ENCODE measurements at regions not wholly inside any gene's neighbourhood (a gene's known extent, or its start where the extent isn't known, plus 50 kb on each side); places are given as distances from the start of the nearest gene placed in this dataset.

DNA sequence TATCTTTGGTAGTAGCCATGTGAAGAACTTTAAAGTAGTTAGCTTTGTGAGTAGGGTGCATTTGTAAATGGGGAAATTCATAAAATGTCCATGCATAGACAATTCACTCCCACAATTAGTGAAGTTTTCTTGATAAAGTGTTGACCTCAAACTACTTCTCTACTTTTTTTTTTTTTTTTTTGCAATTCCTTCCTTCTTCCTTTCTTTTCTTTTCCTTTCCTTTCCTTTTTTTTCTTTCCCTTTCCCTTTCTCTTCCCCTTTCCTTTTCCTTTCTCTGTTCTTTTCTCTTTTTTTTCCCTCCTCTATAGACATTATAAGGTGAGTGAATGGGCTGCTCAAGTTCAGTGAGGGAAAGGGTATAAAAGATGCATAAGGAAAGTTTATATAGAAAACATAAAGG is 184.2 kb downstream of the PTEN start:
- Mint-ChIP-seq H3K27ac (no peak overlapping the region), H3K27me3 (ENCODE audit: insufficient read depth, low read depth) (peaks cover 2% of the 10 kb centered on the region), H3K36me3 (no peaks in the 10 kb centered on the region), H3K4me3 (no peak overlapping the region), H3K9me3 (no peaks in the 10 kb centered on the region), H3K4me1 (peaks cover 5% of the 10 kb centered on the region)
- peaks cover 2% of the 10 kb centered on the region for H3F3A ChIP-seq (ENCODE audit: low read depth)
- no peaks in the 10 kb centered on the region for H3K36me3 ChIP-seq
- H3K4me1 ChIP-seq, result no peaks in the 10 kb centered on the region
- H3K27me3 ChIP-seq, result no peaks in the 10 kb centered on the region
- no peak overlapping the region for H3K27ac ChIP-seq
- no peak for DNase-seq (ENCODE audit: low spot score)
- H3K79me2 ChIP-seq (ENCODE audit: low read depth), result no peaks in the 10 kb centered on the region
- no peak overlapping the region for H3K9ac ChIP-seq
- H3K9me3 ChIP-seq (ENCODE audit: low read depth), result no peaks in the 10 kb centered on the region
- TF ChIP-seq EZH2phosphoT487 (IDR thresholded peaks at IDR 0.05) (no peak), CTCF (IDR thresholded peaks at IDR 0.05) (no peak), EZH2 (IDR thresholded peaks at IDR 0.05) (no peak)
- no peak overlapping the region for H2AFZ ChIP-seq (replicated peaks)
- H3K4me3 ChIP-seq, result no peak overlapping the region
- H3K4me2 ChIP-seq, result no peak overlapping the region
- H4K20me1 ChIP-seq (ENCODE audit: low read depth), result no peaks in the 10 kb centered on the region

GRCh38 chr10:88048312-88048711 is 184.9 kb downstream of the PTEN start:
- Mint-ChIP-seq H3K4me1 (no peaks in the 10 kb centered on the region), H3K27me3 (ENCODE audit: insufficient read depth, low read depth) (peaks cover 2% of the 10 kb centered on the region), H3K36me3 (no peaks in the 10 kb centered on the region), H3K4me3 (no peak overlapping the region), H3K9me3 (no peaks in the 10 kb centered on the region), H3K27ac (no peak overlapping the region)
- no peak overlapping the region for H3K4me2 ChIP-seq
- no peak overlapping the region for H2AFZ ChIP-seq (replicated peaks)
- no peaks in the 10 kb centered on the region for H3K79me2 ChIP-seq (ENCODE audit: low read depth)
- H3K27ac ChIP-seq, result no peak overlapping the region
- H3K9me3 ChIP-seq (ENCODE audit: low read depth), result no peaks in the 10 kb centered on the region
- no peaks in the 10 kb centered on the region for H3F3A ChIP-seq (ENCODE audit: low read depth)
- no peak overlapping the region for H3K4me3 ChIP-seq
- H3K27me3 ChIP-seq, result no peaks in the 10 kb centered on the region
- H4K20me1 ChIP-seq (ENCODE audit: low read depth), result no peaks in the 10 kb centered on the region
- DNase-seq (ENCODE audit: low spot score), result no peak
- no peak for TF ChIP-seq EZH2phosphoT487 (IDR thresholded peaks at IDR 0.05)
- no peak for TF ChIP-seq CTCF (IDR thresholded peaks at IDR 0.05)
- no peak for TF ChIP-seq EZH2 (IDR thresholded peaks at IDR 0.05)
- H3K36me3 ChIP-seq, result no peaks in the 10 kb centered on the region
- no peak overlapping the region for H3K9ac ChIP-seq
- no peaks in the 10 kb centered on the region for H3K4me1 ChIP-seq

- Mint-ChIP-seq H3K36me3 (no peaks in the 10 kb centered on the region), H3K4me3 (no peak overlapping the region), H3K27me3 (ENCODE audit: insufficient read depth, low read depth) (peaks cover 2% of the 10 kb centered on the region), H3K27ac (no peak overlapping the region), H3K4me1 (no peaks in the 10 kb centered on the region), H3K9me3 (no peaks in the 10 kb centered on the region)
- Histone ChIP-seq H3K4me3 (no peak overlapping the region), H3K9me3 (ENCODE audit: low read depth) (no peaks in the 10 kb centered on the region), H3F3A (ENCODE audit: low read depth) (no peaks in the 10 kb centered on the region), H3K4me2 (no peak overlapping the region), H3K27ac (no peak overlapping the region), H3K79me2 (ENCODE audit: low read depth) (no peaks in the 10 kb centered on the region), H3K4me1 (no peaks in the 10 kb centered on the region), H3K9ac (no peak overlapping the region), H2AFZ (replicated peaks) (no peak overlapping the region), H3K36me3 (no peaks in the 10 kb centered on the region), H3K27me3 (no peaks in the 10 kb centered on the region), H4K20me1 (ENCODE audit: low read depth) (no peaks in the 10 kb centered on the region)
- no peak for DNase-seq (ENCODE audit: low spot score)
- TF ChIP-seq CTCF (IDR thresholded peaks at IDR 0.05), result no peak
- TF ChIP-seq EZH2 (IDR thresholded peaks at IDR 0.05), result no peak
- no peak for TF ChIP-seq EZH2phosphoT487 (IDR thresholded peaks at IDR 0.05)
Observed at GRCh38 chr10:88049204-88049603, 185.8 kb downstream of the PTEN start.

- Mint-ChIP-seq H3K27ac (no peak overlapping the region), H3K9me3 (peaks cover 2% of the 10 kb centered on the region), H3K4me1 (no peaks in the 10 kb centered on the region), H3K27me3 (ENCODE audit: insufficient read depth, low read depth) (peaks cover 2% of the 10 kb centered on the region), H3K36me3 (no peaks in the 10 kb centered on the region), H3K4me3 (no peak overlapping the region)
- no peak overlapping the region for H3K27ac ChIP-seq
- H4K20me1 ChIP-seq (ENCODE audit: low read depth), result no peaks in the 10 kb centered on the region
- TF ChIP-seq EZH2phosphoT487 (IDR thresholded peaks at IDR 0.05) (no peak), CTCF (IDR thresholded peaks at IDR 0.05) (no peak), EZH2 (IDR thresholded peaks at IDR 0.05) (no peak)
- no peaks in the 10 kb centered on the region for H3K27me3 ChIP-seq
- H3K79me2 ChIP-seq (ENCODE audit: low read depth), result no peaks in the 10 kb centered on the region
- H2AFZ ChIP-seq (replicated peaks), result no peak overlapping the region
- no peak for DNase-seq (ENCODE audit: low spot score)
- no peak overlapping the region for H3K9ac ChIP-seq
- peaks cover under 1% of the 10 kb centered on the region for H3K4me1 ChIP-seq
- H3K4me3 ChIP-seq, result no peak overlapping the region
- H3F3A ChIP-seq (ENCODE audit: low read depth), result no peaks in the 10 kb centered on the region
- no peaks in the 10 kb centered on the region for H3K36me3 ChIP-seq
- H3K4me2 ChIP-seq, result no peak overlapping the region
- no peaks in the 10 kb centered on the region for H3K9me3 ChIP-seq (ENCODE audit: low read depth)
Observed at GRCh38 chr10:88057720-88058119, 194.3 kb downstream of the PTEN start.

All from neural progenitor cell (in vitro differentiated cells).